CD4-positive, alpha-beta T cell treated with Interleukin-6 for 4 hours (primary cell): ENCODE measurements at regions not wholly inside any gene's neighbourhood (a gene's known extent, or its start where the extent isn't known, plus 50 kb on each side); places are given as distances from the start of the nearest gene placed in this dataset.
"Not testable (repeated sequence)": the region's sequence is repeated elsewhere in the genome, so short reads cannot be mapped to it uniquely, and the experiment has no call there.

ENCODE experiments used
- DNase-seq: peaks from one replicate; pipeline ENCODE4 v3.0.0-alpha.2; 2020; ENCODE audit warnings: mixed read lengths

DNA sequence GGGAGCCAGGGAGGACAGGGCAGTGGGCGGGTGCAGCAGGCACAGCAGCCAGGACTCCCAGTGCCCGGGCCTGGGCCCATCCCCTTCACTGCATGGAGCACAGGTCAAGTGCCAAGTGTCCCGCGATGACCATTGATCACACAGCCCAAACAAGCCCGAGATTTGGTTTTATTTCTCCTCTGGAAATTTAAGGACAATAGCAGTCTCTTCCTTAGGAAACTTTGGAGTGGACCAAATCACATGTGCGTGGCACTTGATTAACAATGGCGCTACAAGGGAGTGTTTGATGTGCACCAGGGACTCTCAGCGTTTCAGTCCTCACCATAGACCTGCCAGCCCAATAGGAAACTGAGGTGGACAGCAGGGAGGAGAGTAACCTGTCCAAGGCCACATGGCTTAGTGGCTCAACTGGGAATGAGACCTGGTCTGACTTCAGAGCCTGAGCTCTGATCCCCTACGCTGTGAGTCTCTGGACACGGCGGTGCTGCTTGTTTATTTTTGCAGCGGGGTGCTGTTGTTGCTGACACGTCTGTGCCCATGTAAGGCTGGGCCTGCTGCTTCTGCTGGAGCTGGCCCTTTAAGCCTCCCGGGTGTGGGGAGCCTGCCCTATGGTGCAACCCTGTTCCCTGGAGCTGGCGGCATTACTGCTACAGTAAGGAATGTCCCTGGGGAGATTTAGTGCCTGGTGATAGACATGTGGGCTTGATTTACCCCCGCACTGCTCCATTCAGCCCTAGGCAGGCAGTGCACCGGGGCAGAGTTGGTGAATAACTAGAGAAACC lies 194.2 kb downstream of the INHBB start:
- no peak for DNase-seq

DNA sequence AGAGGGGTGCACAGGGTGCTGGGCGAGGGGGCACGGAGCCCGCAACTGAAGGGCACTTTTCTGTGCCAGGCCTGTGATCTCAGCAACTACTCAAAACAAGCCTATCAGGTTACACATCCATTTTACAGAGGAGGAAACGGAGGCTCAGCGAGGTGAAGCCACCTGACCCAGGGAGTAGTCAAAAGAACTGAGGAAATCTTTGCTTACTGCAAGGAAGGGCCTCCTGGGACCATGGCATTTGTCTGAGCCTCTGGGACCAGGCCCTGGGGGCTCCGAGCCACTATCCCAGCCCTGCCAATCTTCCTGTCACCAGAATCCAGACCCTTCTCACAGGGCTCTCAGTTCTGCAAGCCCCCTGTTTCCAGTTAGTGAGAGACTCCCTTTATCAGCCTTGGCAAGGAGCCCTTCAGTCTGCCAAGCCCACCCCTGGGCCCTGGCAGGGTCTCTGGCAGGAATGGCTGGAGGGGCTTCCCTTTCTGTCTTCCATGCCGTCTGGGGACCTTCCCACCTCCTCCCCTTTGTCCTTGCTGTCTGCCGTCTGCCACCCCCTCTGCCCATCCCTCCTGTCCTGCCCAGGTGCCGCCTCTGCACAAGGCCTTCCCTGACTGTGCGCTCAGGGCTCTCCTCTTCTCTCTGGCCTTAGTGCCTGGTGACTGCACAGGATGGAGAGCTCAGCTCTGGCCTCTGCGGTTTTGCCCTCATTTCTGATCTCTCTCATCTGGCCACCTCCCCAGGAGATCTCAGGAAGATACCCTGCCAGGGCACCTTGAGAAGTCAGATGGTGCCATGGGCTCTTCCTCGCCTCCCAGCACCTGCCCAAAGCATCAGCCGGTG lies 194.7 kb upstream of the GLI2 start:
- DNase-seq, result no peak

DNA sequence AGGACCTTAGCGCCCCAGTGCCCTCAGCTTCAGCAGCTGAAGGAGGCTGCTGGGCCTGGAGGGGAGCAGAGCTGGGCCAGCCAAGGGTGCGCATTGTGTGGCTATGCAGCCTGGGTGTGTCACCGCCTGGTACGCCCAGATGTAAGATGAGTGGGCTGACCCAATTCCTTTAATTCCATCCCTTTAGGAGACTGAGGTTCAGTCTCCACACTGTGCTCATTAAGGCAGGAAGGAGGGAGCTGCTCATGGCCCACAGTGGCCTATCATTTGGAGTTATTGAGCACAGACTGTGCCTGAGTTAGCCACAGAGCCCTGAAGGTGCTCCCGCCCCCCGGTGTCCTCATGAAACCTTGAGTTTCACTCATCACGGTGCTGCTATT lies 194.1 kb upstream of the GLI2 start:
- no peak for DNase-seq

DNA sequence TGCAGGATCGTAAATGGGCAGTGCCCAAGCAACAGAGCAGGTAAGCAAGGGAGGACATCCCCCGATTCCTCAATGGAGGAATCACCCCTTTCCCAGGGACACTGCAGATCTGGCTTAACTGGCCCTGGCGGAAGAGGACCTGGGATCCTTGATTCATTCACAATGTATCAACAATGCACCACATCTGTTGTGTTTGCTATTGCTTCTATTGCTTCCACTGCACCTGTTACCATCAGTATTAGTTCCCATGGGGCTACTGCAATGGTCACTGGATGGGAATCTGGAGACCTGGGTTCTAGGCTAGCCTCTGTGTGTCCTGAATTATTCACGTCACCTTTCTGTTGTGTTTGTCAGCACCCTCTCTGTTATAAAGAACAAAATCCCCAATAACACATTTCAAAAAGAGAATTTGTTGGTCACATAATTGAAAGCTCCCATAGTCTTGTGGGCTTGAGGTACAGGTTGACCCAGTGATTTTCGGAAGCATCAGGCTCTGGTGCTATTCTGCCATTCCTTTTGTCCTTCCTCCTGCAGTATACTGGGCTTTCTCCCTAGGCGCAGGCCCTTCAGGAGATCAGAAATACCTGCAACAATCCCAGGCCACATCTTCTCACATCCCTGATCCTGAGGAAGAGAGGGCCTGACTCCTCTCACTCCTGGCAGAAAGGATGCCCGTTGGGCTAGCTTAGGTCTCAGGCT lies 193.5 kb upstream of the GLI2 start:
- DNase-seq, result no peak

DNA sequence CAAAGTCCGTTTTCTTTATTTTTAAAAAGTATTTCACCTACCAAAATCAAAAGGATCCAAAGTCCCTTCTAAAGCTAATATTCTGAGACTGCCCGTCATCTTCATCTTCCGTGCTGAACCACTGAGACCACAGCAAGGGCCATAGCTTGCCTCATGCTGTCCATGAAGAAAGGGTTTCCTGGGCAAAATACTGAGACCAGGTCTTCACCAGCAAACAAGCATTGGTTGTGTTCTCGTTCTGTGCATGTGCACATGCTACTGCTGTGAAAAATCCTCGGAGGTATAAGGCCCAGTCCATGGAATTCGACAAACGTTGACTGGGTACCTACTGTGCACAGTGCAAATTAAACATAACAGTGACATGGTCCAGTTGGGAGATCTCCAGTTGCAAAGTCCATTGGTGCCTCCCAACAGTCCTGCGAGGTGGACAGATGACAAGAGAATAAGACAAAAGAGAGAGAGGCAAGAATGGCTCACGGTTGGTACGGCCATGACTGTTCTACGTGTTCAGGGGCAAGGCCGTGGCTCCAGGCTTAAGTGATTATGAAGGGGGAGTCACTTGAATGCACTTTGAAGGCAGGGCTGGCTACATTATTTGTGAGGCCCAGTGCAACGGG lies 192.6 kb upstream of the GLI2 start:
- DNase-seq, result no peak

DNA sequence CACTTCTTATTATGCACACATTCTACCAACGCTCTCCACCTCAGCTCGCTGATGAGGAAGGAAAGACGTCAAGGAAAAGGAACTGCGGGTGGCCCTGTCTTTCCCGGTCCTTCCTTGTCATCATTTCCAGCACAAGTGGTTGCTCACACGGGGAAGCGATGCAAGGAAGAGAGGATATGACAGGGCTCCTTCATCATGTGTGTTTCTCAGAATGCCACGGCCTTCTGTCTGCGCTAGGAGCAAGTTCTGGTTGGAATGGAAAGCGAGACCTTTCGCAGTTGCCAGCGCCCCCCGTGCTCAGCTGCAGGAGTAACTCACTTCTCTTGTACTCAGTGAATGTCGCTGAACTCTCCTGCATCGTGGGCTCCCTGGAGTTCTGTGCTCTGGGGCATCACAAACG lies 191.8 kb upstream of the GLI2 start:
- no peak for DNase-seq

DNA sequence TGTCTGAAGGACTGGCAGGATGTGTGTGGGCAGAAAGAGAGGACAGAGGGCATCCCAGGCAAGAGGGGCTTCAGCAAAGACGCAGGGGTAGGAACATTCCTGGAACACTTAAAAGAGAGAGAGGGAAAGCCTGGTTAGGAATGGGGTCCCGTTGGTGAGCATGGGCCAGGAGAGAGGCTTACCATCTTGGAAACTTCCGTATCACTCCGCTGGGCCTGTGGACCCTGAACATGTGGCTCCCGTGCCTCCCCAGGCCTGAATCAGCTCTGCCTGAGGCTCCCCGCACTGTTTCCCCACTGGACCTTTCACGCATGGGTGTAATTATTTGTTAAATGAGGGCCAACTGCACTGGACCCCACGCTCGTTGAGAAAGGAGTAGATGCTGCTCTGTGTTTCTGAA lies 191.1 kb upstream of the GLI2 start:
- no peak for DNase-seq

DNA sequence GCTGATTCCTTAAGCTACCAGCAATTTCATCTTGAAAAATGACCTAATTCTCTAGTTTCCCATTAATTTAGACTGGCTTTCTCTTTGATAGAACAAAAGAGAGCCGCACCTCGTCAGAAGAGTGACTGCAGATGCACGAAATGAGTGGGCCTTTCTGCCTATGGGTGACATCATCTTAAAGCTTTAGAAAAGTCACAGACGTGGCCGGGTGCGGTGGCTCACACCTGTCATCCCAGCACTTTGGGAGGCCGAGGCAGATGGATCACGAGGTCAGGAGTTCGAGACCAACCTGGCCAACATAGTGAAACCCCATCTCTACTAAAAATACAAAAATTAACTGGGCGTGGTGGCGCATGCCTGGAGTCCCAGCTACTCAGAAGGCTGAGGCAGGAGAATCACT lies 190.7 kb upstream of the GLI2 start:
- not testable (repeated sequence) for DNase-seq

DNA sequence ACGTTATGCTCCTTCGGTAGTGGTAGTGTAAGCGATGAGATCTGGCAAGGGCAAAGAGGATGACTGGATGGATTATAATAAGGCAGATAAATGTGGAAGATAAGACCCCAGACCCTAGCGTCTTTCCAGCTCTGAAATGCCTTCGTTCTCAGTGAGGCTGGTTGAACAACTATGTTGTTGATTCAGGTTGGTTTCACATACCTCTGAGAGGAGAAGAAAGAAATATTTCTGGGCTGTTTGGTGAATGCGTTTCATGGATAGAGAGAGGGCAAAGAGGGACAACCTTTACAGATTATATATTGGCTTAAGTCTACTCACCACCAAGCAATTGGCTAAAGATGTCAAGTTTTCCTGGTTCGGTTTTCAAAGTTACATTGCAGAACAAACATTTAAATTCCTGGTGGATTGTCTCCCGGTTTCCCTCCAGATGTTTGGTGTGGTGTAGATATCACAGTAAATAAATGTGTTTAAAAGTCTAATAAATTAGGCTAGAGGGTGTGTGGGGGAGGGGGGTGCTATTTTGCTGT lies 190.1 kb upstream of the GLI2 start:
- DNase-seq, result no peak

DNA sequence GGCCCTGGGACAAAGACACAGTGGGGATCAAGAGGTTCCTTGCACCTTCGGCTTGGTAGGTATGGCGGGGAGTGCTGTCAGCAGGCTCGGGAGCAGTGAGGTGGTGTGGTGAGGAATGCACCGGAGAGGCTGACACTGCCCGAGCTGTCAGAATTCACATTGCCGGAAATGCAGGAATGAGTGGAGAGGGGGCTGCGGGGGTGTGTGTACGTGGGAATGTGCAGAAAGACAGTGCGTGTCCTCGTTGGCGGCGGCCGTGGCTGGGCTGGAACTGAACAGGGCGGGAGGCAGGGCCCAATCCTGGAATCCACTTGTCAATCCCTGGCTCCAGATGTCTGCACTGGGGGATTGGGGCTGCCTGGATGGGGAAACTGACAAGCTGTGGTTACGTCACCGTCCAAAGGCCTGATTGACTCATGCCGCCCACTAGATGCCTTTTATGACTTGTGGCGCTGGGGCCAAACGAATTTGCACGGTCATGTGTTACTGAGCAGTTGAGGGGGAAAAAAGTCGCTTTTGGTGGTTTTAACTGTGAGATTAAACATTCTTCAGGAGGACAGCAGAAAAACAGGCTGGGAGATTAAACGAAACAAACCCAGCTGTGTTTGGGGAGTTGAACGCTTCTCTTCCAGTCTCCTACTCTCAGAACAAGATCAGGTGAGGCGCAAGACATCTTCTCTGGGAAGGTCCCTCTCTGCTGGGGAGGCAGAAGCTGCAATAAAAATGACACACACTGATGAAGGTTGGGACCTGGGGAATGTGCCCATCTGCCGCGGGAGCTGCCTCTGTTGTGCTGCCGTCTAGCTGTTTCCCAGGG lies 189.4 kb upstream of the GLI2 start:
- no peak for DNase-seq

DNA sequence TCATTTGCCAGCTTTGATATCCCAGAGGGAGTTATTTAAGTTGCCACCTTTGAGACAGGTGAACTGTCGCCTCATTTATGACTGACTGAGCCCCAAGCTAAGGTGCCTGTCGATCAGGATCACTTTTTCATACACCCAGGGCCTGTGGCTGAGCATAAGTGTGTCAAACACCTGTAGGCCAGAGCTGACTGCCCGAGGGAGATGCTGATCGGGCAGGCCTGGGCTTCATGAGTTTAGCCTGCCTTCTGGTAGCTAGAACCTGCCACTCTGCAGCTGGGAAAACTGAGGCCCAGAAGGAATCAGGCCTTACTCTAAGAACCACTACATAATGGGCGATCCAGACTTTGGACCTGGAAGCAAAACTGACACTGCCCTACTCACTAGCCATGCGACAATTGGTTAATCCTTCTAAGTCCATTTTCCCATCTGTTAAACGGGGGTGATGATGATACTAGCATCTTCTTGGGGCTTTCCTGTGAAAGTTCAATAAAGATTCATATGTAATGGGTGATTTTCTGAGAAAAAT lies 188.7 kb upstream of the GLI2 start:
- DNase-seq, result no peak

DNA sequence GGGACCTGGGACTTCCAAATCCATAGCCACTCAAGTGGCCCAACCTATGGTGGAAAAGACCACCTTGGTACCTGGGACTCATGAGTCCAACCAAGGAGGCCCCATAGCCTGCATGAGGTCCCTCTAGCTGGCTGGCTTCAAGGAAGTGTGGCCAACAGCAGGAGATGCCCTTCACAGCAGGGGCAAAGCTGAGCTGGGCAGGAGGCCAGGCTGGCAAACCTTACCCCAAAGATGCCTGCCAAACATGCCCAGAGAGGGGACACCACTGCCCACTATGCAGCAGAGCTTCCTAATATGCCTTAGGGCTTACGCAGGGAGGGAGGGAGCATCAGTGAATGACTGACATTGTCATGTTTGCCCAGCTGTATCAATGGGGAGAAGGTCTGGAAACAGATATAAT lies 188.0 kb upstream of the GLI2 start:
- no peak for DNase-seq

DNA sequence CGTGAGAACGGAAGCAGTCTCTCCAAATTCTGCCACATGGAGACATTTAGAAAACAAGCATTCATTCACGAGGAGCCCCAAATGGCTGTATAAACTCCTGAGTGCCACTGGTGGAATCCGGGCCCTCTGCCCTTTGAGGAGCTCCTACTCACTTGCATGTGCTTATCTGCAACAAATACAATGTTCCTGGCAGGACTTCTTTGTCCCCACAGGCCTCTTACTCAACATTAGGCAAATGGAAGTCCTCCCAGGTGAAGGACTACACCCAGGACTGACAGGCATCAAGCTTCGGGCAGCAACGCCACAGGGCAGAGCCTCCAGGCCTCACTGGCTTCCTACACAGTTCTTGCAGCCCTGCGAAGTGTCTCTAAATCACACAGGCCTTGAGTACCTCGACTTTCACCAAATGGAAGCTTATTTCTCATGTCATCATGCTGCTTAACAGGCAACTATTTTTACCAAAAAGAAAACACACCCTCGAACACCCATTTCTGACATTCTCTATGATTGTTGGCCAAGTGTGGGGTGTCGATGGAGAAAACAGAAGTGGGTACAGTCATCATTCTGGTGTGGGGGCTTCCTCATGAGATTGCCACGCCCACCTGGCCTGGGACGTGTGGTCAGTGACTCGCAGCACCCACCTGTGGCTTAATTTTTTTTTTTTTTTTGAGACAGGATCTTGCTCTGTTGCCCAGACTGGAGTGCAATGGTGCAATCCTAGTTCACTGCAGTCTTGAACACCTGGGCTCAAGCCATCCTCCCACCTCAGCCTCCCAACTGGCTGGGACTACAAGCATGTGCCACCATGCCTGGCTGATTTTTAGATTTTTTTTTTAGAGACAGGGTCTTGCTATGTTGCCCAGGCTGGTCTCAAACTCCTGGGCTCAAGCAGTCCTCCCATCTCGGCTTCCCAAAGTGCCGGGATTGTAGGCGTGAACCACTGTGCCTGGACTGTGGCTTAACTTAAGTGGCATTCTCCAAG lies 186.8 kb upstream of the GLI2 start:
- no peak for DNase-seq

DNA sequence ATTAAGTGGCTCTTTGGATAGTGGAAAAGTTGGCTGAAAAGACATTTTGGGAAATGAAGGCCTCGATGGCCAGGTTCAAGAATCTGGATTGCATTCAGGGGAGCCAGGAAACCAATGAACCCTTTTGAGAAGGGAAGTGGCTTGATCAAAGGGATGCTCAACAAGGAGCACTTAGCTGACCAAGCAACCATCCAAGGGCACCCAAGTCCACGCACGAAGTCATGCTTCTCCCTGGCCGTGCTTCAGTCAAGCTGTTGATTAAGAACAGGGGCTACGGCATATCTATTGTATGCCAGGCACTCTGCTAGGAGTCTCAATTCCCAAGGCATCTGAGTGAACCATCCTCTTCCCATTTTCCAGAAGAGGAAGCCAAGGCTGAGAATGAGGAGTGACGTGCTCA lies 185.8 kb upstream of the GLI2 start:
- DNase-seq, result no peak

DNA sequence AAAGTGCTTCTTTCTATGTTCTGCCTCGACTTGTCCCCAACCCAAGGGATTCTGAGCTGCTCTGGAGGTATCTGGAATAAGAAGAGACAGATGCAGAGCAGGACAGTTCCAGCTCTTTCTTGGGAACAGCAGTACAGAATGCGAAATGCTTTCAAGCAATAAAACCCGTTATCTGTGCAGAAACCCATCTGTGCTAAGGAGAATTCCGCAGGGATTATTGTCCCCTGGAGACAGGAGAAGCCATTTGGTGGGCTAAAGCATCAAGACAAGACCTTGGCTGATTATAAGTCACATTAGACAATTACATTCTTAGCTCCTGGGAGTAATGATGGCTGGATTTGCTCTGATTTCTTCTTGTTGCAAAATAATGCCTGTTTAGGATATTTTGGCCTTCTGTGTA lies 185.4 kb upstream of the GLI2 start:
- no peak for DNase-seq

DNA sequence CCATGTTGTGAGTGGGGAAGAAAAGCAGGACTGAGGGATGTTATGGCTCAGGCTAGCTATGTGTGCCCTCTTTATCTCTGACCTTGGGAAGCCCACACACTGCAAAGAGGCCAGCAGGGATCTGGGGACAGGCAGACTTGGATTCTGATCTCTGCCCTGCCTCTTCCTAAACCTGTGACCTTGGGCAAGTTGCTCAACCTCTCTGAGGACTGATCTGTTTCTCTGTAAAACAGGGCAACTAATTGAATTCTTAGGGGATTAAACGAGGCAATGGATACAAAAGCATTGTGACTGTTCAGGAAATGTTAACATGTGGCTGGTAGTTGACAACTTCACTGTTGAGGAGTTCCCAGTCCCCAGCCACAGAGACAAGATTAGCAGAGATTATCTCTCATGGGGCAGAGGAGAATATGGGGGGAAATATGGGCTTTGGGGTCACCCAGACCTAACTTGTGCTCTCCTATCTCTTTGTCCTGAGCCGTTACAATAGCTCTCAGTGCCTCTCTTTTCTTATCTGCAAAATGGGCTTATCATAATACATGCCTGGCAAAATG lies 184.7 kb upstream of the GLI2 start:
- DNase-seq, result no peak

DNA sequence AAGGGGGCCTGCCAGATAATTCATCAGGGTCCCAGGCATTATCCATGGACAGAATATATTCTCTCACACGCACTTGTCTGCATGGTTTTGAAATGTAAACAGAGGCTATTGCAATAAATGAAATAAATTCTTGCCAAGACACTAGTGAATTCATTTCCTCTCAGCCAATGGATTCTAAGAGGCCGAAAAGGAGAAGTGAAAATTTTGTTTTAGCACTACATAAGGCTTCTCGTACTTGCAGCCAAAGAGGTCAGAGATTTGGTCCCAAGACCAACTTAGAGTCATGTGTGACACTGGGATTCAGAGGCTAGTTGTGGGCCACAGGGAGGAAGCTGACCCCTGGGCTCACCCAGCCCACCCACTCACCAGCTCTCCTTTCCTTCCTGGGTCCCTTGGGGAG lies 184.1 kb upstream of the GLI2 start:
- DNase-seq, result no peak

DNA sequence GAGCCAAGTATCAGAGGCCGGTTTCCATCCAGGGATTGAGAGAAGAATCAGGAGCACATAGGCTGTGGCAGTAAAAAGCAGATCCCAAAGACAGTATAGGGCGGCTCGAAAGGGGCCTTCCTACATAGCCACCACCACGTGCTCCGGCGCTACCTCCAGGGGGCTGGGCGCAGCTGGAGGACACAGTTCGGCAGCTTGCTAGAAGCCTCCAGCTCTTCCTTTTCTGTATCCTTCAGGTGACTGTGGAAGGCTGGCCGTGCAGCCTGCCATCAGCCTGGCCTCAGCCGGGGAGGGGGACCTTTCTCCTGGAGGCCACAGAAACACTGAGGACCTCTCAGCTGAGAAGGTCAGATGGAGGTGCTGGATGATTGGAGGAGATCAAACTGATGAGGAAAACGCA lies 183.6 kb upstream of the GLI2 start:
- DNase-seq, result no peak

DNA sequence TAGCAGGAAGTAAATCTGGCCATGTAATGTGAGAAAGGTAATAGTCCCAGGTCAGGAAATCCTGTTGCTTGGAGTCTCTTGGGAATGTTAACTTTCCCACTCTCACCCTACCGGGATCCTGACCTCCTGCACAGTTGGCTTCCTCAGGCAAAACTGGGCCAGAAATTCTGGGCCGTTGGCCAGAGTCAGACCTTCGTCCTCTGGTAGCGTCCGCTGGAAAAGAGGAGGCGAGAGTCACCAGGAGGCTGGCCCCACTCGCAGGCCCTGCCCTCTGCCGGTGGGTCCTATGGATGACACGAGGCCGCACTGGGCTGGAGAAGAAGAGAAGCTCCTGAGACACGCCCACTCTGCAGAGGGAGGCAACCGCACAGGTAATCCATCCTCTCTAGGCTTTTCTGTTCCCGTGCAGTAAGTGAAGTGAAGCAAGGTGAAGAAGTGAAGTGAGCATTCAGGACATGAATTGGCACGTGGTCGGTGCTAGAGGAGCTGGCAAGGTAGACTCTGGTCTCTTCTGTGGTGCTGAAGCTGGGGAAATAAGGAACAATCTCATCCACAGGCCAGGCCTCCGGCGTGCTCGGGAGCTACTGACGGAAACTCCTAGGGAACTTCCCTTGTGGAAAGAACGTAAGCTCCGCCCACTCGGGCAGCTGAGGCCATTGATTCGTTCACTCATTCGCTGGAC lies 182.7 kb upstream of the GLI2 start:
- peak; percentile 8 for DNase-seq

DNA sequence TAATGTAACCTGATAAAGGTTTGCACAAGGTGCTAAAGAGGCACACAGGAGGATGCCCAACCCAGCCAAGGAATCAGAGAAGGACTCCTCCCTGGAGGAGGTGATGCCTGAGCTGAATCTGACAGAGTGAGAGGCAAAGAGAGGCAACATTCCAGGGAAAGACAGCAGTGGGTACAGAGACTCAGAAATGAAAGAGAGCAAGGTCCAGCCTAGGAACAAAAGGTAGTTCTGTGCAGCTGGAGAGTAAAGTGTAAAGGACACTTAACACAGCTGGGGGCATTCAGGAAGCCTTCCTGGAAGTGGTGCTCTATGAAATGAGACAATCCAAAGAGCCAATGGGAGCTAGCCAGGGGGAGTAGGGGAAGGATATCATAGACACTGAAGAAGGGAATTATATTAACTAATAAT lies 181.0 kb upstream of the GLI2 start:
- no peak for DNase-seq
